Omental fat pad (tissue), 3 donors: ENCODE measurements at regions not wholly inside any gene's neighbourhood (a gene's known extent, or its start where the extent isn't known, plus 50 kb on each side); places are given as distances from the start of the nearest gene placed in this dataset.

Source experiments
- ATAC-seq: fragments of 150-250 bp; one replicate; pipeline ENCODE4 v1.9.1; 2016; ENCODE audit warnings: mild to moderate bottlenecking, moderate library complexity; ENCODE audit not compliant: low FRiP score
- DNase-seq: peaks from one replicate; pipeline ENCODE4 v3.0.0-alpha.2; 2019; ENCODE audit warnings: low spot score
- CTCF ChIP-seq, 3 donors: fragments of 450-650 bp; IDR thresholded peaks; one replicate each; pipeline ENCODE4 v1.5.1; 2016 to 2017; ENCODE audit warnings: antibody characterized with exemption in 3 of 3, mild to moderate bottlenecking in 3 of 3, moderate library complexity in 2 of 3

GRCh38 chr6:77368660-77369313, 94.5 kb downstream of the HTR1B start:
- ATAC-seq (peak; percentile 59), DNase-seq (no peak)
- TF ChIP-seq CTCF (IDR thresholded peaks at IDR 0.05): no peak

GRCh38 chr6:77366798-77367197, 96.5 kb downstream of the HTR1B start:
- no peak for ATAC-seq
- TF ChIP-seq CTCF (IDR thresholded peaks at IDR 0.05): no peak

GRCh38 chr6:77363702-77364101, 99.6 kb downstream of the HTR1B start:
- DNase-seq (no peak), ATAC-seq (no peak)
- no peak for TF ChIP-seq CTCF (IDR thresholded peaks at IDR 0.05)

More at GRCh38 chr6:77366798-77367197, 96.5 kb downstream of the HTR1B start:
- no peak for DNase-seq

- no peak for DNase-seq
- no peak for ATAC-seq
- no peak for TF ChIP-seq CTCF (IDR thresholded peaks at IDR 0.05)
Measured at GRCh38 chr6:77362055-77362454, 101.2 kb downstream of the HTR1B start.

- DNase-seq (no peak), ATAC-seq (no peak)
- TF ChIP-seq CTCF (IDR thresholded peaks at IDR 0.05): no peak
Measured at GRCh38 chr6:77361018-77361417, 102.3 kb downstream of the HTR1B start.

GRCh38 chr6:77356821-77357220, 106.5 kb downstream of the HTR1B start:
- no peak for DNase-seq
- no peak for ATAC-seq
- no peak for TF ChIP-seq CTCF (IDR thresholded peaks at IDR 0.05)

GRCh38 chr6:77354581-77354980, 108.7 kb downstream of the HTR1B start:
- DNase-seq (no peak), ATAC-seq (no peak)
- TF ChIP-seq CTCF (IDR thresholded peaks at IDR 0.05): no peak
